Retina (tissue), 1 donor: ENCODE measurements at regions not wholly inside any gene's neighbourhood (a gene's known extent, or its start where the extent isn't known, plus 50 kb on each side); places are given as distances from the start of the nearest gene placed in this dataset.
"Not testable (repeated sequence)": the region's sequence is repeated elsewhere in the genome, so short reads cannot be mapped to it uniquely, and the experiment has no call there.

Experiments
- DNase-seq: peaks from one replicate; pipeline ENCODE4 v3.0.0-alpha.2; 2016

DNA sequence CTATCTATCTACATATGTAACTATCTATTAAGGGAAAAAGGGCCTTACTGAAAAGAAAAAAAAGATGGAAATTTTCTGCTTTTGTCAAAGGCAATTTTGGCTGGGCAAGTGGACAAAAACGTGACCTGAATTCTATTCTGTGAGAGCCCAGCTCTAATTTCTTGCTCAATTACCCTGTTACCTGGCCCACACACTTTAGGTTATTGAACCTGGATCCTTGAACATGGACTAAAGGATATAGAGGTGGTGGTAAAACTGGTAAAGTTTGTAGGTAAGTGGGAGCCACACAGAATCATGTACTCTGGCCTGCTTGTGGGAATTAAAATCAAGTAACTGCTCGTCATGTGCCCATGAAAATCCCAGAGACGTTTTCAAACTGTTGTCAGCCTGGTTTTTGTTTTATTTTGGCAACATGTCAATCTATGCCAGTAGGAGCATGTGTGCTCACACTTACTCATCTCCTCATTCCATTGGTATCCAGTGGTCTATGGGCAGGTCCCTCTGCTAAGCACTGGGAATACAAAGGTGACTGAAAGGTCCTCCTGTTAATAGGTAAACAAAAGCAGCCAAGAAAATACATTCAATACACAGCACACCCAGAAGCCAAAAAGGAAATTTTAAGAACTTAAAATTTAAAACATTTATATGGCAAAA is 113.7 kb upstream of the WARS2 start:
- no peak for DNase-seq

- not testable (repeated sequence) for DNase-seq
Measured at GRCh38 chr1:119256089-119256488, 112.5 kb upstream of the HAO2 start.

DNA sequence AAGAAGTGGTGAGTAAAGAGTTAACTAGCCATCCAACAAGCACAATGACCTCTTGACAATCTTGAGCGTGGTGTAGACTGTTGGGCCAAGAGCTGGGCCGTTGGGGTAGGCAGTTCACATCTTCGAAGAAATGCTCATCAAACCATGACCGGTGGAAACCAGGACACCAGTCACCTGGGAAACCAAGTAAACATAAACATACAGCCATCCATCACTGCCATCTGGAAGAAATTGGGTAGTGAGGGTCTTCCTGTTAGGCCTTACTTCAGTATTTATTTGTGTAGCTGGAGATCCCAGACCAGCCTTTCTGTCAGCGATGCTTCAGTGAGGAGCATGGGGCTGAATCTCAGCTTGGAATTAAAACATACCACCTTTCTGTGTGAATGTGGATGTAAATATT is 108.1 kb upstream of the HAO2 start:
- no peak for DNase-seq

- DNase-seq = no peak
Measured at GRCh38 chr1:119266386-119266785, 102.2 kb upstream of the HAO2 start.

DNA sequence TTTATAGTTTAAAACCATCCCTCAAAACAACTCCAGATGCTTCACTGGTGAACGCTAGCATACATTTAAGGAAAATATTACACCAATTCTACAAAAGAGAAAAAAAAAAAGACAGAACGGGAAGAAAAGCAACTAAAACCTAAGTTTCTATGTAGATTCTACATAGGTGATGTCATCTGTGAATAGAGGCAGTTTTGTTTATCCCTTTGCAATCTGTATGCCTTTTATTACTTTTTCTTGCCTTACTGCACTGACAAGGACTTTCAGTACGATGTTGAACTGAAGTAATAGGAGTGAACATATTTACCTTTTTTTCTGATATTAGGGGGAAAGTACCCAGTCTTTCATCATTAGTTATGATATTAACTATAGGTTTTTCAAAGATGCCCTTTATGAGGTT is 101.7 kb upstream of the HAO2 start:
- no peak for DNase-seq

DNA sequence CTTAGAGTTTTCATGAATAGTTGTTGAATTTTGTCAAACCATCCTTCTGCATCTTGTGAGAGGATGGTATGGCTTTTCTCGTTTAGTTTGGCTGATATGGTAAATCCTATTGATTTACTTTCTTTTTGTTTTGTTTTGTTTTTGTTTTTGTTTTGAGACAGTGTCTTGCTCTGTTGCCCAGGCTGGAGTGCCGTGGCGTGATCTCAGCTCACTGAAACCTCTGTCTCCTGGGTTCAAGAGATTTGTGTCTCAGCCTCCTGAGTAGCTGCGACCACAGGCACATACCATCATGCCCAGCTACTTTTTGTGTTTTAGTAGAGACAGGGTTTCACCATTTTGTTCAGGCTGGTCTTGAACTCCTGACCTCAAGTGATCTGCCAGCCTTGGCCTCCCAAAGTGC is 101.3 kb upstream of the HAO2 start:
- not testable (repeated sequence) for DNase-seq

DNA sequence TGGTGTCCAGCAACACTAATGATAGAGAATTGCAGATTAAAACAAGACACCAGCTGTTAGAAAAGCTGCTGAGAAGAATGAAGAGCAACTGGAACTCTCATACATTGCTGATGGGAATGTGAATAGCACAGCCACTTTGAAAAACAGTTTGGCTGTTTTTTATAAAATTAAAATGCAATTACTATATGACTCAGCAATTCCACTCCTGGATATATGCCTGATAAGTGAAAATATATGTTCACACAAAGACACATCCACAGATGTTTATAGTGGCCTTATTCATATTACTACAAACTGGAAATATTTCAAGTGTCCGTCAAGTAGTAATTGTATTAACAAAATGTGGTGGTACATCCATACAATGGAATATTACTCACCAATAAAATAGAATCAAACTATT is 99.7 kb upstream of the HAO2 start:
- DNase-seq = no peak

- DNase-seq = peak; percentile 11
Measured at GRCh38 chr1:119275145-119276134, 93.1 kb upstream of the HAO2 start.

GRCh38 chr1:119276558-119276957 is 92.0 kb upstream of the HAO2 start:
- no peak for DNase-seq

GRCh38 chr1:119279456-119280381 is 88.9 kb upstream of the HAO2 start:
- no peak for DNase-seq

GRCh38 chr1:119285482-119285881 is 83.1 kb upstream of the HAO2 start:
- no peak for DNase-seq

DNA sequence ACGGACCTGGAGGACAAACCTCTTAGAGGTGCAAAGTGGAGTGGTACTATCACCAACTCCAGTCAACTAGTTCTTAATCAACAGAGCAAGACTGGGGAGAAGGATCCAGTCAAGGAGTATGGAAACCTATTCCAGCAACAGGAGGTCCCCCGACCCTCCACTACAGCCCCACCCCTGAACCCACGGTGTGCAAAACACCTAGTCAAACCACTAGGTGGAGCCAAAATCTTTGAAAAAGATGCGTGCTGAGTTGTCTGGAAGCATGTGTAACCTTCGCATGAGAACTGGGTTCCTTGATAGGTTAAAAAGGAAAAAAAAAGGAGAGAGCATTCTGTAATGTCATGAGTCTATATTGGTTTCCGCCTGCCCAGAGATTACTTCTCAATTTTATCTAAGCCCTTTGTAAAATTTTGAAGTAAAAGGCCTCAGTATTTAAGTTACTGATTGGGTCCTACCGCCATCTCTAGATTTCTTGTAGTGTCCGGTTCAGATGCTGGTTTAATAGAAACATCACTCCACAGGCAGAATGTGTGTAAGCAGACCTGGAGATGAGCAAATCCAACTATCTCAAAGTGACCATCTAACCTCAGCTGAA is 81.9 kb upstream of the HAO2 start:
- DNase-seq = peak; percentile 49

DNA sequence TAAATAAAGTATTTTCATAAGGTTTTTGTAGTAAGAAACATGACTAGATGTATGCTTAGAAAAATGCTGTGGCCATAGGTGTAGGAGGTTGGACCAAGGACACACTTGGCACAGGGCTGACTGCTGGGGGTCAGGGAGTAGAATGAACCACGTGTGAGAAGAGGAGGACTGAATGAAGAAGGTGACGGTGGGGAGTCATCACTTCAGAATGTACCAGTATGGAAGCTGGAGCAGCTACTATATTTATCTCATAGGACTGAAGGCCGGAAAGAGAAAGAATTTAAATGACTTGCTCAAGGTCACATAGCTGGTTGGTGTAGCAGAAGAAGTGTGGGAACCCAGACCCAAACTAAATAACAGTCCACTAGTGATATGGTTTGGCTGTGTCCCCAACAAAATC is 79.8 kb upstream of the HAO2 start:
- no peak for DNase-seq

- no peak for DNase-seq
Measured at GRCh38 chr1:119290297-119290696, 78.3 kb upstream of the HAO2 start.

- DNase-seq = no peak
Measured at GRCh38 chr1:119291611-119292206, 76.9 kb upstream of the HAO2 start.

DNA sequence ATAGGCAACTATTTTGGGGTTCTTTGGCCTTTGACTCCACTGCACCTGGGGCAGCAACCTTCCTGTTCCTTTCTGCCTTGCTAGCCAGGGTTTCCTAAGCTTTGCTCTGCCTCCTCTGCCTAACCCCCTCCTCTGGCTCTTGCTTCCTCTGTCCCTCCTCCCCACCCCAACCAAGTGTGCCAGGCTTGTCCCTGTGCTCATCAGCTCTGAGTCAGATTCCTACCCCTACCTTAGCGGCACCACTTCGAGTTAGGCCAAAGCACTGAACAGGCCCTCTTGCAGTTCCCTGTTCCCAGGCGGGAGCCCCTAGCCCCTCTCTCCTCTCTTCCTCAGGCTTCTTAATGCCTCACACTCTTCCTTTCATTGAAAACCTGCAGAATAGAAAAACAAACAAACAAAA is 74.8 kb upstream of the HAO2 start:
- no peak for DNase-seq

- DNase-seq = no peak
Measured at GRCh38 chr1:119294199-119294598, 74.4 kb upstream of the HAO2 start.

DNA sequence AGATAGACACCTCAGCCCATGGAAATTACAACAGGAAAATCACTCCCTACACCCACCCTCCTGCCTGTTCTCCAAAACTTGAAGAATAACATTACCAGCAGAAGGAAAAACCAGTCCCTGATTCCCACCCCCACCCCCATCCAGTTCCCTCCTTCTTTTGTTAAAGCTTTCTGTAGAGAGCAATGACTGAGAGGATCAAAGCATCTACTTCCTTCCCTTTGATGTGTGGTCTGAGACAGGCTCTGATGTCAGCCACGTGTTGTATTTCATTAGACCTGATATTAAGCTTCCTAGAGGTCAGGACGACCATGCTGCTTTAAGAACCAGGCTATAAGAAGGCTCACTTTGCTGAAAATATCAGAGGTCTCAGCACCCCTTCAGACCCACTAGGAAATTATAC is 73.9 kb upstream of the HAO2 start:
- DNase-seq = no peak

DNA sequence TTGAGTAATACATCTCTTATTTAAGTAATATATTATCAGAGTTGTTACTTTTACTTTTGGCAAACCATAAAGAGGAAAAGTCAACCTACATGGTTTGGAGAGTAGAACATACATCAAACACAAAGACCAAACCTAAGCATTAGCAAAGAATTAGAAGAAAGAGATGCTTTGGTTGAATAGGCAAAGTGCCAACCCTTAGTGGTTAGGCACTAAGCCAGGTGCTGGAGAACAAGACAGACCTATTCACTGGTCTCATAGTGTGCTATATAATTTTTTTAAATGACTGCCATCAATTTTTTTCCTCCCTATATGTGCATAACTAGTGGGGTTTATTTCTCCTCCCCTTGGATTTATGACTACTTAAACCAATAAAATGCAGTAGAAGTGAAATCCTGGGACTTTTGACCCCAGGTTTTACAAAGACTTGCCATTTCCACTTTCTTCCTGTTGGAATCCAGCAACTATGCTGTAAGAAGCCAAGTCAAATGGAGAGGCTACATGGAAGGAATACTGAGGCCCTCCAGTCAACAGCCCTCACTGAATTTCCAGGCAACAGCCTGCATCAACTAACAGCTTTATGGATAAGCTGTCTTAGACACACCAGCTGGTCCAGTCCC is 69.8 kb upstream of the HAO2 start:
- no peak for DNase-seq

- DNase-seq = no peak
Measured at GRCh38 chr1:119302011-119302410, 66.6 kb upstream of the HAO2 start.

- DNase-seq = no peak
Measured at GRCh38 chr1:119308130-119308700, 60.4 kb upstream of the HAO2 start.
